H9 (cell line): ENCODE measurements at regions not wholly inside any gene's neighbourhood (a gene's known extent, or its start where the extent isn't known, plus 50 kb on each side); places are given as distances from the start of the nearest gene placed in this dataset.
"Not testable (repeated sequence)": the region's sequence is repeated elsewhere in the genome, so short reads cannot be mapped to it uniquely, and the experiment has no call there.

Source experiments
- DNase-seq: peaks from one replicate; pipeline ENCODE4 v3.0.0-alpha.2; 2017
- H2AFZ ChIP-seq: one replicate; pipeline ENCODE4 v1.6.1; 2013; ENCODE audit warnings: mild to moderate bottlenecking, low read length, control low read depth, moderate library complexity
- H2AK5ac ChIP-seq: 2 replicates; pipeline ENCODE4 v1.6.1; 2013; ENCODE audit warnings: low read length, control low read depth, mixed read lengths; ENCODE audit not compliant: insufficient read length
- H2BK120ac ChIP-seq: one replicate; pipeline ENCODE4 v1.6.1; 2013; ENCODE audit warnings: low read depth, mild to moderate bottlenecking, low read length, control low read depth, inconsistent platforms; ENCODE audit not compliant: poor library complexity, severe bottlenecking
- H2BK12ac ChIP-seq: 2 replicates; pipeline ENCODE4 v1.6.1; 2013; ENCODE audit warnings: low read length, control low read depth, mixed read lengths, low read depth; ENCODE audit not compliant: insufficient read length
- H2BK15ac ChIP-seq: 2 replicates; pipeline ENCODE4 v1.6.1; 2013; ENCODE audit warnings: low read depth, low read length, control low read depth
- H2BK20ac ChIP-seq: one replicate; pipeline ENCODE4 v1.6.1; 2013; ENCODE audit warnings: low read depth, mild to moderate bottlenecking, low read length, control low read depth, inconsistent platforms; ENCODE audit not compliant: poor library complexity, severe bottlenecking
- H2BK5ac ChIP-seq: 2 replicates; pipeline ENCODE4 v1.6.1; 2013; ENCODE audit warnings: low read length, control low read depth, mixed read lengths; ENCODE audit not compliant: insufficient read length
- H3K14ac ChIP-seq: 2 replicates; pipeline ENCODE4 v1.6.1; 2013; ENCODE audit warnings: low read length, control low read depth; ENCODE audit not compliant: insufficient read depth
- H3K18ac ChIP-seq: 2 replicates; pipeline ENCODE4 v1.6.1; 2013; ENCODE audit warnings: low read depth, mild to moderate bottlenecking, mixed read lengths, low read length, control low read depth; ENCODE audit not compliant: insufficient read length
- H3K23ac ChIP-seq: 2 replicates; pipeline ENCODE4 v1.6.1; 2013; ENCODE audit warnings: low read length, control low read depth, mixed read lengths, low read depth; ENCODE audit not compliant: insufficient read length
- H3K23me2 ChIP-seq: 2 replicates; pipeline ENCODE4 v1.6.1; 2013; ENCODE audit warnings: low read depth, mild to moderate bottlenecking, mixed read lengths, low read length, control low read depth; ENCODE audit not compliant: insufficient read length, poor library complexity, severe bottlenecking
- H3K27ac ChIP-seq: 2 replicates; pipeline ENCODE4 v1.5.1; 2013; ENCODE audit warnings: low read length, control low read depth, mixed read lengths, low read depth; ENCODE audit not compliant: insufficient read length
- H3K27me3 ChIP-seq: 2 replicates; pipeline ENCODE4 v1.6.1; 2013; ENCODE audit warnings: low read length, control low read depth, inconsistent platforms; ENCODE audit not compliant: insufficient read depth
- H3K4ac ChIP-seq: 2 replicates; pipeline ENCODE4 v1.6.1; 2013; ENCODE audit warnings: low read depth, mild to moderate bottlenecking, control low read depth, inconsistent platforms, low read length, moderate library complexity
- H3K4me1 ChIP-seq: 2 replicates; pipeline ENCODE4 v1.6.1; 2013; ENCODE audit warnings: low read length, control low read depth, inconsistent platforms; ENCODE audit not compliant: insufficient read depth
- H3K4me2 ChIP-seq: 2 replicates; pipeline ENCODE4 v1.6.1; 2013; ENCODE audit warnings: low read length, control low read depth, mixed read lengths; ENCODE audit not compliant: insufficient read length, insufficient read depth
- H3K56ac ChIP-seq: 2 replicates; pipeline ENCODE4 v1.6.1; 2013; ENCODE audit warnings: low read depth, mild to moderate bottlenecking, mixed read lengths, low read length, control low read depth; ENCODE audit not compliant: insufficient read length
- H3K79me1 ChIP-seq: 2 replicates; pipeline ENCODE4 v1.6.1; 2013; ENCODE audit warnings: low read depth, mild to moderate bottlenecking, moderate library complexity, low read length, control low read depth, inconsistent platforms; ENCODE audit not compliant: insufficient read depth, poor library complexity, severe bottlenecking
- H3K79me2 ChIP-seq: 2 replicates; pipeline ENCODE4 v1.6.1; 2013; ENCODE audit warnings: low read length, control low read depth, inconsistent platforms; ENCODE audit not compliant: insufficient read depth
- H3K9ac ChIP-seq: 2 replicates; pipeline ENCODE4 v1.6.1; 2013; ENCODE audit warnings: low read length, control low read depth, mixed read lengths; ENCODE audit not compliant: insufficient read length; ENCODE audit errors: extremely low read depth
- H3K9me3 ChIP-seq: one replicate; pipeline ENCODE4 v1.6.1; 2013; ENCODE audit warnings: low read depth, low read length, inconsistent platforms; ENCODE audit not compliant: control insufficient read depth
- H3T11ph ChIP-seq: one replicate; pipeline ENCODE4 v1.6.1; 2013; ENCODE audit warnings: mild to moderate bottlenecking, low read length, control low read depth, inconsistent platforms
- H4K20me1 ChIP-seq: one replicate; pipeline ENCODE4 v1.6.1; 2013; ENCODE audit not compliant: control insufficient read depth, insufficient read length, insufficient read depth
- H4K5ac ChIP-seq: 2 replicates; pipeline ENCODE4 v1.6.1; 2013; ENCODE audit warnings: low read depth, mild to moderate bottlenecking, mixed read lengths, low read length, control low read depth; ENCODE audit not compliant: insufficient read length
- H4K8ac ChIP-seq: replicated peaks from 2 replicates; pipeline ENCODE4 v1.6.1; 2013; ENCODE audit warnings: low read length, control low read depth, mixed read lengths, low read depth; ENCODE audit not compliant: insufficient read length
- H4K91ac ChIP-seq: 2 replicates; pipeline ENCODE4 v1.6.1; 2013; ENCODE audit warnings: low read depth, mild to moderate bottlenecking, moderate library complexity, mixed read lengths, low read length, control low read depth; ENCODE audit not compliant: insufficient read length
- H3K27ac Mint-ChIP-seq, 3 experiments: 2 replicates in 2 of 3; 3 replicates in 1 of 3; pipeline ENCODE4 v1.8.0; 2020 to 2021; ENCODE audit warnings: mixed read lengths in 3 of 3, mild to moderate bottlenecking in 1 of 3, moderate library complexity in 1 of 3
- H3K27me3 Mint-ChIP-seq: 2 replicates; pipeline ENCODE4 v1.8.0; 2021; ENCODE audit warnings: low read depth, mild to moderate bottlenecking, moderate library complexity, mixed read lengths
- H3K36me3 Mint-ChIP-seq, 3 experiments: 2 replicates in 2 of 3; 3 replicates in 1 of 3; pipeline ENCODE4 v1.8.0; 2020 to 2021; ENCODE audit warnings: low read depth in 3 of 3, mixed read lengths in 3 of 3; ENCODE audit not compliant: insufficient read depth in 1 of 3
- H3K4me1 Mint-ChIP-seq, 2 experiments: 2 replicates each; pipeline ENCODE4 v1.8.0; 2020; ENCODE audit warnings: mixed read lengths in 2 of 2
- H3K4me3 Mint-ChIP-seq, 2 experiments: 2 replicates in 1 of 2; 3 replicates in 1 of 2; pipeline ENCODE4 v1.8.0; 2020 to 2021; ENCODE audit warnings: mild to moderate bottlenecking in 2 of 2, mixed read lengths in 2 of 2, moderate library complexity in 1 of 2
- H3K9me3 Mint-ChIP-seq, 2 experiments: 2 replicates in 1 of 2; 3 replicates in 1 of 2; pipeline ENCODE4 v1.8.0; 2020; ENCODE audit warnings: mild to moderate bottlenecking in 2 of 2, mixed read lengths in 2 of 2, moderate library complexity in 1 of 2
- WGBS: extraction: QIAGEN DNeasy Blood & Tissue Kit; methylation state at CpG from one replicate; pipeline ENCODE4 v1.1.7; 2013; ENCODE audit warnings: missing lambda C conversion rate, low lambda C conversion rate, mixed read lengths; ENCODE audit not compliant: insufficient read length; ENCODE audit errors: extremely low coverage; 5-methylcytosine and 5-hydroxymethylcytosine counted together

- H2BK20ac ChIP-seq, H3K27me3 Mint-ChIP-seq, H2BK15ac ChIP-seq, H3K4me2 ChIP-seq, H3K4me1 ChIP-seq, H3K79me2 ChIP-seq, H3K4ac ChIP-seq, H3K79me1 ChIP-seq, H3K27ac Mint-ChIP-seq, H3K18ac ChIP-seq, H4K8ac ChIP-seq, H3K4me1 Mint-ChIP-seq, H3K9me3 Mint-ChIP-seq, H2BK12ac ChIP-seq, H3K27ac ChIP-seq, H3K9ac ChIP-seq, H4K91ac ChIP-seq, H2BK5ac ChIP-seq, H2BK120ac ChIP-seq, H3K23me2 ChIP-seq, H2AK5ac ChIP-seq, H4K5ac ChIP-seq, H2AFZ ChIP-seq, H3K4me3 Mint-ChIP-seq, H4K20me1 ChIP-seq, H3K14ac ChIP-seq, H3K9me3 ChIP-seq, H3K23ac ChIP-seq, H3T11ph ChIP-seq, H3K56ac ChIP-seq, H3K27me3 ChIP-seq, DNase-seq, H3K36me3 Mint-ChIP-seq: not testable (repeated sequence)
- no CpG with 5 or more reads among the region's 31 CpGs for WGBS
These were observed 554.6 kb upstream of the LUZP2 start for GRCh38 chr11:23942117-23942815.
